CD14-positive monocyte (primary cell): ENCODE measurements at regions not wholly inside any gene's neighbourhood (a gene's known extent, or its start where the extent isn't known, plus 50 kb on each side); places are given as distances from the start of the nearest gene placed in this dataset.

Source experiments
- DNase-seq, 3 donors: peaks; one replicate each; pipeline ENCODE4 v3.0.0-alpha.2; 2011 to 2022
- H2AFZ ChIP-seq: 2 replicates; pipeline ENCODE4 v1.6.0; 2012; ENCODE audit warnings: mild to moderate bottlenecking, low read depth, low read length, inconsistent platforms; ENCODE audit not compliant: insufficient read depth, poor library complexity, severe bottlenecking
- H3K27ac ChIP-seq, 2 donors: 1 replicate in 1 of 2; 2 replicates in 1 of 2; pipeline ENCODE4 v1.5.1; 2012 to 2013; ENCODE audit warnings: low read length in 2 of 2, control low read depth in 1 of 2, inconsistent platforms in 1 of 2, low read depth in 1 of 2, mild to moderate bottlenecking in 1 of 2
- H3K27me3 ChIP-seq, 2 donors: one replicate each; pipeline versions ENCODE4 v1.6.0 to v1.6.1; 2011 to 2013; ENCODE audit warnings: low read length in 2 of 2; ENCODE audit not compliant: control insufficient read depth in 2 of 2, insufficient read depth in 2 of 2
- H3K36me3 ChIP-seq, 2 donors: replicated peaks in 1 of 2; 1 replicate in 1 of 2; 2 replicates in 1 of 2; pipeline versions ENCODE4 v1.5.1 to v1.6.1; 2012 to 2013; ENCODE audit warnings: low read length in 2 of 2, control low read depth in 1 of 2, inconsistent platforms in 1 of 2, mild to moderate bottlenecking in 1 of 2; ENCODE audit not compliant: insufficient read depth in 2 of 2, control insufficient read depth in 1 of 2
- H3K4me1 ChIP-seq, 2 donors: 1 replicate in 1 of 2; 2 replicates in 1 of 2; pipeline versions ENCODE4 v1.5.1 to v1.6.1; 2012 to 2013; ENCODE audit warnings: low read length in 2 of 2, control low read depth in 1 of 2, inconsistent platforms in 1 of 2, mild to moderate bottlenecking in 1 of 2, moderate library complexity in 1 of 2; ENCODE audit not compliant: insufficient read depth in 2 of 2, control insufficient read depth in 1 of 2
- H3K4me2 ChIP-seq: replicated peaks from 2 replicates; pipeline ENCODE3; 2012; ENCODE audit warnings: low read length, moderate library complexity, mild to moderate bottlenecking; ENCODE audit not compliant: poor library complexity, severe bottlenecking; ENCODE audit errors: extremely low read depth
- H3K4me3 ChIP-seq, 3 experiments: fragments of 200-600 bp in 1 of 3; sonication (generic) in 1 of 3; replicated peaks in 1 of 3; 1 replicate in 2 of 3; 2 replicates in 1 of 3; pipeline ENCODE4 v1.5.1; 2011 to 2013; ENCODE audit warnings: low read length in 3 of 3, mild to moderate bottlenecking in 3 of 3, control low read depth in 2 of 3, low read depth in 2 of 3, inconsistent platforms in 1 of 3, moderate library complexity in 1 of 3
- H3K79me2 ChIP-seq: 2 replicates; pipeline ENCODE4 v1.6.0; 2012; ENCODE audit warnings: mild to moderate bottlenecking, control low read depth, inconsistent platforms, low read length, moderate library complexity; ENCODE audit not compliant: insufficient read depth
- H3K9ac ChIP-seq: 2 replicates; pipeline ENCODE4 v1.6.0; 2017; ENCODE audit warnings: low read length, mild to moderate bottlenecking; ENCODE audit not compliant: insufficient read depth, poor library complexity, severe bottlenecking
- H3K9me3 ChIP-seq, 2 donors: replicated peaks in 1 of 2; 1 replicate in 1 of 2; 2 replicates in 1 of 2; pipeline versions ENCODE4 v1.5.1 to v1.6.1; 2012 to 2013; ENCODE audit warnings: low read length in 2 of 2, control low read depth in 1 of 2; ENCODE audit not compliant: control insufficient read depth in 1 of 2, insufficient read depth in 1 of 2
- H4K20me1 ChIP-seq: 2 replicates; pipeline ENCODE4 v1.6.0; 2012; ENCODE audit warnings: mild to moderate bottlenecking, low read length, control low read depth, moderate library complexity; ENCODE audit not compliant: insufficient read depth
- H3K27ac Mint-ChIP-seq, 7 donors: one replicate each; pipeline ENCODE4 v1.8.0; 2020; ENCODE audit warnings: mild to moderate bottlenecking in 7 of 7, mixed read lengths in 7 of 7, moderate library complexity in 6 of 7, inconsistent platforms in 2 of 7
- H3K27me3 Mint-ChIP-seq, 3 donors: one replicate each; pipeline ENCODE4 v1.8.0; 2021 to 2022; ENCODE audit warnings: low read depth in 3 of 3, mild to moderate bottlenecking in 3 of 3, mixed read lengths in 3 of 3, moderate library complexity in 3 of 3, inconsistent platforms in 1 of 3
- H3K36me3 Mint-ChIP-seq, 2 donors: one replicate each; pipeline ENCODE4 v1.8.0; 2020; ENCODE audit warnings: mixed read lengths in 2 of 2, inconsistent platforms in 1 of 2, mild to moderate bottlenecking in 1 of 2
- H3K4me1 Mint-ChIP-seq: one replicate; pipeline ENCODE4 v1.8.0; 2020; ENCODE audit warnings: mild to moderate bottlenecking, mixed read lengths
- H3K4me3 Mint-ChIP-seq, 2 donors: one replicate each; pipeline ENCODE4 v1.8.0; 2020; ENCODE audit warnings: mild to moderate bottlenecking in 2 of 2, mixed read lengths in 2 of 2, moderate library complexity in 1 of 2
- H3K9me3 Mint-ChIP-seq, 7 donors: one replicate each; pipeline ENCODE4 v1.8.0; 2020 to 2022; ENCODE audit warnings: mixed read lengths in 7 of 7, mild to moderate bottlenecking in 6 of 7, moderate library complexity in 6 of 7, inconsistent platforms in 2 of 7
- CTCF ChIP-seq: fragments of 200-600 bp; IDR thresholded peaks from one replicate; pipeline ENCODE4 v1.8.0; 2022; ENCODE audit warnings: antibody characterized with exemption, mild to moderate bottlenecking
- WGBS: methylation state at CpG from one replicate; pipeline ENCODE4 v1.1.5; 2013; ENCODE audit warnings: missing lambda C conversion rate; ENCODE audit not compliant: insufficient coverage; 5-methylcytosine and 5-hydroxymethylcytosine counted together
- intact Hi-C, 2 donors: fragments of 100-400 bp; cut with micrococcal nuclease; formaldehyde crosslinking; loops; one replicate each; pipeline versions ENCODE4 v1.15.0 to v1.15.1; 2023

GRCh38 chr6:163726037-163726695, 311.6 kb downstream of the QKI start:
- no peaks in the 10 kb centered on the region for H4K20me1 ChIP-seq

More at GRCh38 chr6:163726037-163726695, 311.6 kb downstream of the QKI start:
- no peak overlapping the region for H3K4me3 Mint-ChIP-seq
- Histone ChIP-seq H3K4me1 (no peaks in the 10 kb centered on the region), H2AFZ (no peak overlapping the region), H3K36me3 (no peaks in the 10 kb centered on the region), H3K27me3 (no peaks in the 10 kb centered on the region), H3K9me3 (no peaks in the 10 kb centered on the region), H3K79me2 (no peaks in the 10 kb centered on the region), H3K4me2 (no peak overlapping the region), H3K27ac (no peak overlapping the region), H3K4me3 (no peak overlapping the region), H3K9ac (no peak overlapping the region)
- TF ChIP-seq CTCF = no peak
- no peaks in the 10 kb centered on the region for H3K9me3 Mint-ChIP-seq
- no peak overlapping the region for H3K27ac Mint-ChIP-seq
- H3K27me3 Mint-ChIP-seq = peaks cover 3 to 7% (median 6%) of the 10 kb centered on the region in 3 donors
- intact Hi-C loops = no loop called here
- WGBS = 88% methylated on average over 12 of the region's 14 CpGs
- H3K4me1 Mint-ChIP-seq = peaks cover 8% of the 10 kb centered on the region
- no peaks in the 10 kb centered on the region for H3K36me3 Mint-ChIP-seq
- DNase-seq = no peak
